GM12878 (cell line): ENCODE measurements at regions not wholly inside any gene's neighbourhood (a gene's known extent, or its start where the extent isn't known, plus 50 kb on each side); places are given as distances from the start of the nearest gene placed in this dataset.

Source experiments
- ATAC-seq: fragments of 200-7000 bp; cut with Tn5 transposase; 3 replicates; pipeline ENCODE4 v1.9.1; 2020; ENCODE audit warnings: mild to moderate bottlenecking, moderate library complexity
- BruUV-seq: library from RNA; stranded (reverse); fragments of 400-500 nt; replicated peaks from 2 replicates; lab custom pipeline; 2021; lab: Mats Ljungman, UMichigan
- CTCF ChIA-PET: fragments of 300-600 bp; sonication (Branson Sonifier 250); formaldehyde crosslinking; extraction: SDS; loops from one replicate; lab custom pipeline; 2021; ENCODE audit warnings: inconsistent platforms; lab: Yijun Ruan, JAX
- POLR2A ChIA-PET: fragments of 350-600 bp; formaldehyde crosslinking; extraction: SDS; loops from one replicate; lab custom pipeline; 2021; ENCODE audit warnings: inconsistent platforms; lab: Charles Lee
- RAD21 ChIA-PET: fragments of 300-600 bp; sonication (Branson Sonifier 250); formaldehyde crosslinking; loops from one replicate; lab custom pipeline; 2023; ENCODE audit warnings: antibody characterized with exemption; ENCODE audit not compliant: unreplicated experiment; lab: Charles Lee
- SMC1A ChIA-PET: fragments of 300-600 bp; sonication (Branson Sonifier 250); formaldehyde crosslinking; loops from one replicate; lab custom pipeline; 2023; ENCODE audit not compliant: unreplicated experiment, uncharacterized antibody; lab: Charles Lee
- DNase-seq: peaks from one replicate; pipeline ENCODE4 v3.0.0-alpha.2; 2011; ENCODE audit warnings: low read depth, low spot score
- FAIRE-seq: peaks from 3 replicates; lab custom pipeline; 2011; peaks lifted over from hg19 to GRCh38; lab: Jason Lieb, UNC
- H2AFZ ChIP-seq: 2 replicates; pipeline ENCODE4 v1.6.0; 2011; ENCODE audit warnings: low read depth, low read length, control low read depth; ENCODE audit not compliant: control insufficient read depth
- H3K27ac ChIP-seq: 2 replicates; pipeline ENCODE4 v1.5.1; 2011; ENCODE audit warnings: control low read depth; ENCODE audit not compliant: control insufficient read depth, insufficient read depth
- H3K27me3 ChIP-seq, 2 experiments: replicated peaks in 1 of 2; 2 replicates each; pipeline versions ENCODE4 v1.6.0 to v1.6.1; 2011; ENCODE audit warnings: low read length in 1 of 2; ENCODE audit not compliant: control insufficient read depth in 2 of 2, insufficient read depth in 2 of 2
- H3K36me3 ChIP-seq, 2 experiments: 2 replicates each; pipeline ENCODE4 v1.5.1; 2011; ENCODE audit warnings: low read length in 1 of 2; ENCODE audit not compliant: control insufficient read depth in 2 of 2, insufficient read depth in 2 of 2
- H3K4me1 ChIP-seq: 2 replicates; pipeline ENCODE4 v1.6.1; 2011; ENCODE audit warnings: mild to moderate bottlenecking, low read length, moderate library complexity, mixed read lengths; ENCODE audit not compliant: control insufficient read depth, insufficient read depth
- H3K4me2 ChIP-seq: 2 replicates; pipeline ENCODE4 v1.6.0; 2011; ENCODE audit warnings: control low read depth; ENCODE audit not compliant: control insufficient read depth, insufficient read depth
- H3K4me3 ChIP-seq: fragments of 200-600 bp; sonication (generic); 2 replicates; pipeline ENCODE4 v1.5.1; 2016
- H3K79me2 ChIP-seq: 2 replicates; pipeline ENCODE4 v1.6.0; 2011; ENCODE audit warnings: low read length; ENCODE audit not compliant: control insufficient read depth, insufficient read depth
- H3K9ac ChIP-seq: 2 replicates; pipeline ENCODE4 v1.8.0; 2011; ENCODE audit warnings: low read length, control low read depth, mixed read lengths; ENCODE audit not compliant: control insufficient read depth, insufficient read depth
- H3K9me3 ChIP-seq: replicated peaks from 3 replicates; pipeline ENCODE4 v1.5.1; 2011; ENCODE audit warnings: mild to moderate bottlenecking, low read length; ENCODE audit not compliant: control insufficient read depth, insufficient read depth
- H4K20me1 ChIP-seq: 2 replicates; pipeline ENCODE4 v1.6.0; 2011; ENCODE audit not compliant: control insufficient read depth, insufficient read depth
- CBFB ChIP-seq: IDR thresholded peaks from 2 replicates; pipeline ENCODE4 v1.6.1; 2016; ENCODE audit warnings: antibody characterized with exemption, low read depth
- ESRRA ChIP-seq: IDR thresholded peaks from 2 replicates; pipeline ENCODE4 v1.6.1; 2012; ENCODE audit warnings: mild to moderate bottlenecking, low read length, improper control_type of control experiment
- NR2C2 ChIP-seq: IDR thresholded peaks from 2 replicates; pipeline ENCODE4 v1.6.1; 2011; ENCODE audit warnings: borderline replicate concordance, low read depth; ENCODE audit not compliant: control insufficient read depth, insufficient read length
- SUZ12 ChIP-seq: fragments of 200-600 bp; sonication (generic); IDR thresholded peaks from one replicate; pipeline ENCODE4 v1.6.1; 2018; ENCODE audit warnings: antibody characterized with exemption, mild to moderate bottlenecking; ENCODE audit not compliant: unreplicated experiment
- YBX1 ChIP-seq: fragments of 450-650 bp; IDR thresholded peaks from 2 replicates; pipeline ENCODE4 v1.6.1; 2016; ENCODE audit warnings: antibody characterized with exemption
- WGBS: methylation state at CpG from one replicate; pipeline ENCODE4 v1.1.6; 2016; ENCODE audit warnings: low lambda C conversion rate; ENCODE audit not compliant: insufficient replicate concordance, insufficient coverage; ENCODE audit errors: missing lambda C conversion rate; 5-methylcytosine and 5-hydroxymethylcytosine counted together
- in situ Hi-C: fragments of 300-500 bp; cut with MboI; formaldehyde crosslinking; loops from 9 replicates; pipeline ENCODE4 v1.14.3; 2018; ENCODE audit warnings: mixed read lengths
- intact Hi-C: fragments of 100-400 bp; cut with micrococcal nuclease; formaldehyde crosslinking; loops from one replicate; pipeline ENCODE4 v1.14.2; 2022; ENCODE audit not compliant: unreplicated experiment
- TF ChIP-seq, protein P1 (sequence below): fragments of 450-650 bp; conservative IDR thresholded peaks from 2 replicates; pipeline ENCODE4 v1.6.1; 2017; ENCODE audit warnings: mild to moderate bottlenecking, moderate library complexity

- TF ChIP-seq, protein P1, sequence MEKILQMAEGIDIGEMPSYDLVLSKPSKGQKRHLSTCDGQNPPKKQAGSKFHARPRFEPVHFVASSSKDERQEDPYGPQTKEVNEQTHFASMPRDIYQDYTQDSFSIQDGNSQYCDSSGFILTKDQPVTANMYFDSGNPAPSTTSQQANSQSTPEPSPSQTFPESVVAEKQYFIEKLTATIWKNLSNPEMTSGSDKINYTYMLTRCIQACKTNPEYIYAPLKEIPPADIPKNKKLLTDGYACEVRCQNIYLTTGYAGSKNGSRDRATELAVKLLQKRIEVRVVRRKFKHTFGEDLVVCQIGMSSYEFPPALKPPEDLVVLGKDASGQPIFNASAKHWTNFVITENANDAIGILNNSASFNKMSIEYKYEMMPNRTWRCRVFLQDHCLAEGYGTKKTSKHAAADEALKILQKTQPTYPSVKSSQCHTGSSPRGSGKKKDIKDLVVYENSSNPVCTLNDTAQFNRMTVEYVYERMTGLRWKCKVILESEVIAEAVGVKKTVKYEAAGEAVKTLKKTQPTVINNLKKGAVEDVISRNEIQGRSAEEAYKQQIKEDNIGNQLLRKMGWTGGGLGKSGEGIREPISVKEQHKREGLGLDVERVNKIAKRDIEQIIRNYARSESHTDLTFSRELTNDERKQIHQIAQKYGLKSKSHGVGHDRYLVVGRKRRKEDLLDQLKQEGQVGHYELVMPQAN = no peak
- no peak for TF ChIP-seq NR2C2
These were observed 79.6 kb upstream of the NSMCE3 start (continued) for GRCh38 chr15:29349196-29349595.

GRCh38 chr15:29348336-29348914 is 78.8 kb upstream of the NSMCE3 start:
- in situ Hi-C loops = no loop called here
- ChIA-PET POLR2A (no interaction called here), RAD21 (no interaction called here), CTCF (interaction anchor here (1.6 kb wide), 1 partner anchor 208 kb away, joined by 3 read pairs; no protein-coding TSS in a partner anchor), SMC1A (no interaction called here)
- no peaks in the 10 kb centered on the region for H3K4me1 ChIP-seq
- 56% methylated on average over 13 of the region's 13 CpGs for WGBS
- ATAC-seq = no peak
- H3K27me3 ChIP-seq = no peaks in the 10 kb centered on the region
- H3K27ac ChIP-seq = no peak overlapping the region
- H3K9ac ChIP-seq = no peak overlapping the region
- no peak for FAIRE-seq
- no peak overlapping the region for H2AFZ ChIP-seq
- H3K79me2 ChIP-seq = no peaks in the 10 kb centered on the region
- H4K20me1 ChIP-seq = no peaks in the 10 kb centered on the region
- H3K4me2 ChIP-seq = no peak overlapping the region
- H3K36me3 ChIP-seq = no peaks in the 10 kb centered on the region
- BruUV-seq = no TSS peak
- intact Hi-C loops = no loop called here
- no peak overlapping the region for H3K4me3 ChIP-seq
- H3K9me3 ChIP-seq = no peaks in the 10 kb centered on the region
- TF ChIP-seq YBX1 (no peak), ESRRA (no peak), SUZ12 (no peak), CBFB (no peak)
- no peak for DNase-seq
